Mesodermal cell (in vitro differentiated cells): ENCODE measurements at regions not wholly inside any gene's neighbourhood (a gene's known extent, or its start where the extent isn't known, plus 50 kb on each side); places are given as distances from the start of the nearest gene placed in this dataset.

Experiments
- H3K27ac ChIP-seq: 2 replicates; pipeline ENCODE4 v1.7.0; 2013; ENCODE audit warnings: mild to moderate bottlenecking, low read depth, low read length, moderate library complexity; ENCODE audit not compliant: severe bottlenecking
- H3K36me3 ChIP-seq: 2 replicates; pipeline ENCODE4 v1.7.1; 2013; ENCODE audit warnings: mild to moderate bottlenecking, low read length, moderate library complexity; ENCODE audit not compliant: control insufficient read depth, insufficient read depth
- H3K4me1 ChIP-seq: one replicate; pipeline ENCODE4 v1.7.1; 2013; ENCODE audit warnings: mild to moderate bottlenecking, low read length; ENCODE audit not compliant: insufficient read depth, control insufficient read depth, poor library complexity, severe bottlenecking
- H3K4me3 ChIP-seq: 2 replicates; pipeline ENCODE4 v1.7.0; 2013; ENCODE audit warnings: low read length, control low read depth, mild to moderate bottlenecking; ENCODE audit not compliant: insufficient read depth, poor library complexity, severe bottlenecking; ENCODE audit errors: extremely low read depth
- H3K9me3 ChIP-seq: 2 replicates; pipeline ENCODE4 v1.7.1; 2013; ENCODE audit warnings: mild to moderate bottlenecking, low read length, moderate library complexity; ENCODE audit not compliant: control insufficient read depth
- WGBS, 2 experiments: methylation state at CpG; one replicate each; pipeline ENCODE4 v1.1.5; 2013; ENCODE audit warnings: missing lambda C conversion rate in 2 of 2; ENCODE audit not compliant: insufficient coverage in 2 of 2; 5-methylcytosine and 5-hydroxymethylcytosine counted together

GRCh38 chr6:159107451-159108260 is 61.5 kb upstream of the FNDC1 start:
- Histone ChIP-seq H3K4me3 (no peak overlapping the region), H3K36me3 (no peaks in the 10 kb centered on the region), H3K27ac (no peak overlapping the region), H3K9me3 (no peaks in the 10 kb centered on the region), H3K4me1 (peaks cover 6% of the 10 kb centered on the region)
- WGBS, 2 experiments, result 89 to 92% methylated on average over 13 to 15 of the region's 19 CpGs

GRCh38 chr6:159106627-159107241 is 61.9 kb upstream of the TAGAP start:
- Histone ChIP-seq H3K4me3 (no peak overlapping the region), H3K36me3 (no peaks in the 10 kb centered on the region), H3K27ac (no peak overlapping the region), H3K9me3 (no peaks in the 10 kb centered on the region), H3K4me1 (peaks cover 6% of the 10 kb centered on the region)
- WGBS, 2 experiments, result 84 to 86% methylated on average over 3 to 6 of the region's 7 CpGs

GRCh38 chr6:159105716-159106115 is 60.9 kb upstream of the TAGAP start:
- H3K4me3 ChIP-seq, result no peak overlapping the region
- no peak overlapping the region for H3K27ac ChIP-seq
- H3K36me3 ChIP-seq, result no peaks in the 10 kb centered on the region
- H3K4me1 ChIP-seq, result peaks cover 6% of the 10 kb centered on the region
- 80 to 100% methylated on average over 1 to 2 of the region's 3 CpGs for WGBS, 2 experiments
- H3K9me3 ChIP-seq, result no peaks in the 10 kb centered on the region

- Histone ChIP-seq H3K4me3 (no peak overlapping the region), H3K4me1 (peaks cover 6% of the 10 kb centered on the region), H3K27ac (no peak overlapping the region), H3K36me3 (no peaks in the 10 kb centered on the region), H3K9me3 (no peaks in the 10 kb centered on the region)
- WGBS, 2 experiments, result 85 to 90% methylated on average over 4 to 5 of the region's 5 CpGs
These were observed 60.1 kb upstream of the TAGAP start for GRCh38 chr6:159104931-159105330.

- Histone ChIP-seq H3K4me1 (peaks cover 6% of the 10 kb centered on the region), H3K9me3 (no peaks in the 10 kb centered on the region), H3K27ac (no peak overlapping the region), H3K36me3 (no peaks in the 10 kb centered on the region), H3K4me3 (no peak overlapping the region)
- 33 to 37% methylated on average over 4 to 11 of the region's 17 CpGs for WGBS, 2 experiments
These were observed 59.6 kb upstream of the TAGAP start for GRCh38 chr6:159104163-159104925.

- Histone ChIP-seq H3K4me3 (no peak overlapping the region), H3K27ac (no peak overlapping the region), H3K4me1 (peaks cover 6% of the 10 kb centered on the region), H3K9me3 (no peaks in the 10 kb centered on the region), H3K36me3 (no peaks in the 10 kb centered on the region)
- 68 to 74% methylated on average over 13 to 15 of the region's 18 CpGs for WGBS, 2 experiments
These were observed 58.8 kb upstream of the TAGAP start for GRCh38 chr6:159103396-159104162.

GRCh38 chr6:159102373-159103160 is 57.8 kb upstream of the TAGAP start:
- H3K9me3 ChIP-seq, result no peaks in the 10 kb centered on the region
- H3K4me1 ChIP-seq, result peaks cover 1% of the 10 kb centered on the region
- 87 to 95% methylated on average over 4 of the region's 5 CpGs for WGBS, 2 experiments
- H3K4me3 ChIP-seq, result no peak overlapping the region
- no peak overlapping the region for H3K27ac ChIP-seq
- H3K36me3 ChIP-seq, result no peaks in the 10 kb centered on the region

GRCh38 chr6:159101656-159102055 is 56.9 kb upstream of the TAGAP start:
- 89 to 93% methylated on average over 6 to 11 of the region's 11 CpGs for WGBS, 2 experiments

GRCh38 chr6:159100395-159101182 is 55.8 kb upstream of the TAGAP start:
- Histone ChIP-seq H3K36me3 (no peaks in the 10 kb centered on the region), H3K27ac (no peak overlapping the region), H3K4me1 (no peaks in the 10 kb centered on the region), H3K9me3 (no peaks in the 10 kb centered on the region), H3K4me3 (no peak overlapping the region)
- WGBS, 2 experiments, result 89% methylated on average over 12 to 15 of the region's 15 CpGs

More at GRCh38 chr6:159101656-159102055, 56.9 kb upstream of the TAGAP start:
- no peaks in the 10 kb centered on the region for H3K4me1 ChIP-seq
- no peak overlapping the region for H3K27ac ChIP-seq
- H3K9me3 ChIP-seq, result no peaks in the 10 kb centered on the region
- H3K4me3 ChIP-seq, result no peak overlapping the region
- no peaks in the 10 kb centered on the region for H3K36me3 ChIP-seq
